IPS DF 6.9 (cell line): ENCODE measurements at regions not wholly inside any gene's neighbourhood (a gene's known extent, or its start where the extent isn't known, plus 50 kb on each side); places are given as distances from the start of the nearest gene placed in this dataset.

Source experiments
- DNase-seq: peaks from one replicate; pipeline ENCODE4 v3.0.0-alpha.2; 2013; ENCODE audit warnings: low read depth, low spot score
- H3K27ac ChIP-seq: one replicate; pipeline ENCODE4 v1.5.1; 2013; ENCODE audit warnings: low read length, control low read depth
- H3K27me3 ChIP-seq: 2 replicates; pipeline ENCODE4 v1.6.1; 2013; ENCODE audit warnings: mild to moderate bottlenecking, low read length; ENCODE audit not compliant: control insufficient read depth, insufficient read depth
- H3K36me3 ChIP-seq: 2 replicates; pipeline ENCODE4 v1.6.1; 2013; ENCODE audit warnings: low read length; ENCODE audit not compliant: control insufficient read depth, insufficient read depth
- H3K4me1 ChIP-seq: 2 replicates; pipeline ENCODE4 v1.6.1; 2013; ENCODE audit warnings: low read length; ENCODE audit not compliant: control insufficient read depth, insufficient read depth
- H3K4me3 ChIP-seq: 2 replicates; pipeline ENCODE4 v1.5.1; 2013; ENCODE audit warnings: mild to moderate bottlenecking, low read length
- H3K9me3 ChIP-seq: 2 replicates; pipeline ENCODE4 v1.6.1; 2013; ENCODE audit warnings: low read length, inconsistent platforms; ENCODE audit not compliant: control insufficient read depth, insufficient read depth
- WGBS: extraction: QIAGEN DNeasy Blood & Tissue Kit; methylation state at CpG from one replicate; pipeline ENCODE4 v1.1.7; 2013; ENCODE audit warnings: mixed read lengths, missing lambda C conversion rate; ENCODE audit not compliant: insufficient read length, insufficient coverage; 5-methylcytosine and 5-hydroxymethylcytosine counted together

GRCh38 chrX:43188296-43188695, 410.3 kb upstream of the PPP1R2C start:
- Histone ChIP-seq H3K4me1 (no peaks in the 10 kb centered on the region), H3K9me3 (no peaks in the 10 kb centered on the region), H3K36me3 (no peaks in the 10 kb centered on the region), H3K27ac (no peak overlapping the region), H3K4me3 (no peak overlapping the region), H3K27me3 (no peaks in the 10 kb centered on the region)
- no CpG with 5 or more reads among the region's 1 CpG for WGBS
- no peak for DNase-seq

DNA sequence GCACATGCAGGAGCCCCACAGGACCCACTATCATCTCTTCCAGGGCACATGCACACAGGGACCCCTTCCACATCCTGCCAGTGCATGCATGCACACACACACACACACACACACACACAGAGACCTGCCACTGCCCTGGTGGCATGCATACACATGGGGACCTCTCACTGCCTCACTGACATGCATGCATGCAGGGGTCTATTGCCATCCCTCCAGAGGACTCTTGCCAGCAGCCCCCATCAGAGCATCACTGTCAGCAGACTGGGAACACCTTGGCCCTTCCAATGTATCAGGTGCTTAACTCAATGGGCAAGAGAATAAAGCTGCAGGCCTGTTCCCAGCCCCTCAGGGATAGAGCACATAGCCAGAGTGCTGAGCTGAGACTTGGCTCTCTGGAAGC, 433.6 kb upstream of the PPP1R2C start:
- Histone ChIP-seq H3K27me3 (no peaks in the 10 kb centered on the region), H3K9me3 (no peaks in the 10 kb centered on the region)
- no peak for DNase-seq

GRCh38 chrX:43218198-43218597, 437.9 kb upstream of the MAOA start:
- H3K4me3 ChIP-seq, result no peak overlapping the region
- H3K27me3 ChIP-seq, result no peaks in the 10 kb centered on the region
- WGBS, result no CpG with 5 or more reads among the region's 2 CpGs
- no peak overlapping the region for H3K27ac ChIP-seq
- no peaks in the 10 kb centered on the region for H3K36me3 ChIP-seq
- H3K4me1 ChIP-seq, result no peaks in the 10 kb centered on the region
- DNase-seq, result no peak
- no peaks in the 10 kb centered on the region for H3K9me3 ChIP-seq

More for the DNA sequence above, 433.6 kb upstream of the PPP1R2C start:
- H3K27ac ChIP-seq, result no peak overlapping the region
- H3K4me1 ChIP-seq, result no peaks in the 10 kb centered on the region
- no peaks in the 10 kb centered on the region for H3K36me3 ChIP-seq
- no peak overlapping the region for H3K4me3 ChIP-seq

GRCh38 chrX:43224496-43224895, 431.6 kb upstream of the MAOA start:
- H3K27ac ChIP-seq, result no peak overlapping the region
- no peaks in the 10 kb centered on the region for H3K9me3 ChIP-seq
- H3K36me3 ChIP-seq, result no peaks in the 10 kb centered on the region
- H3K4me1 ChIP-seq, result no peaks in the 10 kb centered on the region
- no peak for DNase-seq
- H3K4me3 ChIP-seq, result no peak overlapping the region
- H3K27me3 ChIP-seq, result no peaks in the 10 kb centered on the region

- H3K27ac ChIP-seq, result no peak overlapping the region
- WGBS, result no CpG with 5 or more reads among the region's 3 CpGs
Measured at GRCh38 chrX:43225626-43226328, 430.3 kb upstream of the MAOA start.

GRCh38 chrX:43238461-43238945, 417.6 kb upstream of the MAOA start:
- no peaks in the 10 kb centered on the region for H3K36me3 ChIP-seq
- no CpG with 5 or more reads among the region's 1 CpG for WGBS
- no peak overlapping the region for H3K4me3 ChIP-seq

More at GRCh38 chrX:43225626-43226328, 430.3 kb upstream of the MAOA start:
- no peaks in the 10 kb centered on the region for H3K9me3 ChIP-seq
- H3K4me3 ChIP-seq, result no peak overlapping the region
- H3K36me3 ChIP-seq, result no peaks in the 10 kb centered on the region
- DNase-seq, result no peak
- H3K27me3 ChIP-seq, result no peaks in the 10 kb centered on the region
- no peaks in the 10 kb centered on the region for H3K4me1 ChIP-seq

DNA sequence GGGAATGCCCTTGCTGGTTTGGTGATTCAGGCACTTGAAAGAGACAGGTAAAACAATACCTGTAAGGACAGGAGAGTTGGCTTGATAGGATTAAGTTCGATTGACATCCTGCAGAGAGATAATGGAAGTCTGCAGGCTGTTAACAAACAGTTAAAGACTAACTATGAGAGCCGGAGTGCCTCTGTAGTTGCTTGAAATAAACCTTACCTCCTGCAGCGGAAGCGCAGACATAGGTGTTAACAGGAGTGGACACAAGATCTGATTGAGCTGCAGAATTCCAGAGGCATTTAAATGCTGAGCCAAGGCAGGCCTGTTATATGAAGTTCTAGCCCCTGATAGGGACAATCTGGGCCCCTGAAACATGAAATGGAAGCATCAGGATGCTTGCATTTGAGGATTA, 416.7 kb upstream of the MAOA start:
- WGBS, result no CpG with 5 or more reads among the region's 4 CpGs
- no peak for DNase-seq
- Histone ChIP-seq H3K4me3 (no peak overlapping the region), H3K4me1 (no peaks in the 10 kb centered on the region), H3K27me3 (no peaks in the 10 kb centered on the region), H3K9me3 (no peaks in the 10 kb centered on the region), H3K36me3 (no peaks in the 10 kb centered on the region), H3K27ac (no peak overlapping the region)

More at GRCh38 chrX:43238461-43238945, 417.6 kb upstream of the MAOA start:
- Histone ChIP-seq H3K27me3 (no peaks in the 10 kb centered on the region), H3K9me3 (no peaks in the 10 kb centered on the region), H3K4me1 (no peaks in the 10 kb centered on the region), H3K27ac (no peak overlapping the region)
- DNase-seq, result no peak

- DNase-seq, result no peak
- Histone ChIP-seq H3K27ac (no peak overlapping the region), H3K4me3 (no peak overlapping the region), H3K9me3 (no peaks in the 10 kb centered on the region), H3K4me1 (no peaks in the 10 kb centered on the region), H3K36me3 (no peaks in the 10 kb centered on the region), H3K27me3 (no peaks in the 10 kb centered on the region)
- no CpG with 5 or more reads among the region's 1 CpG for WGBS
Measured at GRCh38 chrX:43255596-43255995, 400.5 kb upstream of the MAOA start.

GRCh38 chrX:43266487-43266886, 389.6 kb upstream of the MAOA start:
- H3K36me3 ChIP-seq, result no peaks in the 10 kb centered on the region
- H3K27me3 ChIP-seq, result no peaks in the 10 kb centered on the region
- no peaks in the 10 kb centered on the region for H3K9me3 ChIP-seq
- no peak overlapping the region for H3K4me3 ChIP-seq
- no peak overlapping the region for H3K27ac ChIP-seq
- DNase-seq, result no peak
- no peaks in the 10 kb centered on the region for H3K4me1 ChIP-seq

DNA sequence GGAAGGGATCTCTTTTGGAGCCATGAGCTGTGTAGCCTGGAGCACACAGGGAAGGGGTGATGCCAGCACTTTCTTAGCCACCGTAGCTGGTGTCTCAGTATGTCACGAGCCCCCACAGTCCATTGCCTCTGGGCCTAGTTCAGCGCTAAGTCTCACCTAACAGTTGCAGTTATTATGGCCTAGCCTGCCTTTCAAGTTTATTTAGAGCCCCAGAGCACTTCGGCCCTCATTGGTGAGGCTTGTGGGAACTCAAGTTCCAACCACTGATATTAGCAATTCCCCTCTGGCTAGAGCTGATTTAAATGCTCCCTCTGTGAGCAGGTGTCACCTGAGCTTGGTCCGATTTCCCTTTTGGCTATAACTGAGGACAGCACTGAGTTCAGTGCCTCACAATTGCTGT, 388.4 kb upstream of the MAOA start:
- no peak overlapping the region for H3K4me3 ChIP-seq
- H3K36me3 ChIP-seq, result no peaks in the 10 kb centered on the region
- H3K27me3 ChIP-seq, result no peaks in the 10 kb centered on the region
- no CpG with 5 or more reads among the region's 5 CpGs for WGBS
- no peak overlapping the region for H3K27ac ChIP-seq
- no peak for DNase-seq
- no peaks in the 10 kb centered on the region for H3K9me3 ChIP-seq
- H3K4me1 ChIP-seq, result no peaks in the 10 kb centered on the region

DNA sequence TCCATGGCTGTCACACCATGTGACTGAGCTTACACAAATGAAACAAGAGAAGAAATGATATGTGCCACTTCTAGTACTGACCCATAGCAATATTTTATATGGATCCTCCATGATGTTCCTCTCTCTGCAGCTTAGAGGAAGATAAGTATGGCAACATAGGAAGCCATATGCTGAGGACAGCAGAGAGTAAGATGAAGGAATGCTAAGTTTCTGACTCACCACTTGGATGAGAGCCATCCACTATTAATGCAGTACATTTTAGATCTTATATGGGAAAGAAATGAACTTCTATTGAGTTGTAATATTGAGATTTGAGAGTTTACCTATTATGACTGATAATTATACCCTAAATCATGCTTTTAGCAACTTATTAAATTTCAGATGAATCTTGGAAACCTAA, 386.9 kb upstream of the MAOA start:
- Histone ChIP-seq H3K9me3 (no peaks in the 10 kb centered on the region), H3K36me3 (no peaks in the 10 kb centered on the region), H3K27ac (no peak overlapping the region), H3K4me3 (no peak overlapping the region), H3K27me3 (no peaks in the 10 kb centered on the region), H3K4me1 (no peaks in the 10 kb centered on the region)
- DNase-seq, result no peak
